HL-60 (cell line): ENCODE measurements at regions not wholly inside any gene's neighbourhood (a gene's known extent, or its start where the extent isn't known, plus 50 kb on each side); places are given as distances from the start of the nearest gene placed in this dataset.

Experiments
- GABPA ChIP-seq: IDR thresholded peaks from 2 replicates; pipeline ENCODE4 v1.6.1; 2012; ENCODE audit warnings: low read depth
- POLR2AphosphoS5 ChIP-seq: IDR thresholded peaks from 2 replicates; pipeline ENCODE4 v1.6.1; 2012; ENCODE audit warnings: low read depth
- REST ChIP-seq: IDR thresholded peaks from 2 replicates; pipeline ENCODE4 v1.6.1; 2012; ENCODE audit warnings: low read depth; ENCODE audit not compliant: insufficient replicate concordance
- SPI1 ChIP-seq: IDR thresholded peaks from 2 replicates; pipeline ENCODE4 v1.6.1; 2012; ENCODE audit warnings: low read depth, mild to moderate bottlenecking, borderline replicate concordance
- TF ChIP-seq, protein P1 (sequence below): IDR thresholded peaks from one replicate; pipeline ENCODE4 v1.5.1; 2011; ENCODE audit warnings: low read length, control low read depth, inconsistent platforms; ENCODE audit not compliant: insufficient read depth

DNA sequence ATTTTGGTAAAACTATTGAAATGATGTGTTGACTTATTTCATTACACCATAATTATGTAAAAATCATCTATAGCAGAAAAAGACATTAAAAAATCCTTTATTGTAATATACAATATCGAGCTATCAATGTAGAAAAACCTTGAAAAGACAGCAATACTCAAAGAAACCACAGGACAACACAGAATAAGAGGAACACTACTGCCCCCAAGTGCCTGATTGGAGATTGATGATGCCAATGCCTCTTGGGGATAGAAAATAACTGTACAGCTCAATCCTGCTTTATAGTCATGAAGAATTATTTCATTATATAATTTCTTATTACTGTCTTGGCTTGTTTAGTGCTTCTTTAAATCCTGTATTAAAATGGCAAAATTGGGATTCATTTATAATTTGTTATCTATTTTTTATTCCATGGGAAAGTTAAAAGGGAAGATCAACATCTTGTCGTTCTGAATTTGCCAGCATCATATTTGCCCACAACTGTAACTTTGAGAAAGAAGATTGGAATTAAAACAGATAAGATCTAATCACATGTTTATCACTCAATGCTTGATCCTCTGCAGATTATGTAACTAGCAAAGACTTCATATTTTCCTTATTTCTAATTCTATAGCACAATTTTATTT, 337.5 kb downstream of the CDH9 start:
- TF ChIP-seq, protein P1, sequence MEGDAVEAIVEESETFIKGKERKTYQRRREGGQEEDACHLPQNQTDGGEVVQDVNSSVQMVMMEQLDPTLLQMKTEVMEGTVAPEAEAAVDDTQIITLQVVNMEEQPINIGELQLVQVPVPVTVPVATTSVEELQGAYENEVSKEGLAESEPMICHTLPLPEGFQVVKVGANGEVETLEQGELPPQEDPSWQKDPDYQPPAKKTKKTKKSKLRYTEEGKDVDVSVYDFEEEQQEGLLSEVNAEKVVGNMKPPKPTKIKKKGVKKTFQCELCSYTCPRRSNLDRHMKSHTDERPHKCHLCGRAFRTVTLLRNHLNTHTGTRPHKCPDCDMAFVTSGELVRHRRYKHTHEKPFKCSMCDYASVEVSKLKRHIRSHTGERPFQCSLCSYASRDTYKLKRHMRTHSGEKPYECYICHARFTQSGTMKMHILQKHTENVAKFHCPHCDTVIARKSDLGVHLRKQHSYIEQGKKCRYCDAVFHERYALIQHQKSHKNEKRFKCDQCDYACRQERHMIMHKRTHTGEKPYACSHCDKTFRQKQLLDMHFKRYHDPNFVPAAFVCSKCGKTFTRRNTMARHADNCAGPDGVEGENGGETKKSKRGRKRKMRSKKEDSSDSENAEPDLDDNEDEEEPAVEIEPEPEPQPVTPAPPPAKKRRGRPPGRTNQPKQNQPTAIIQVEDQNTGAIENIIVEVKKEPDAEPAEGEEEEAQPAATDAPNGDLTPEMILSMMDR, result peak; percentile 42
- TF ChIP-seq GABPA (no peak), POLR2AphosphoS5 (no peak), SPI1 (no peak), REST (no peak)
